GM23338 (cell line): ENCODE measurements at regions not wholly inside any gene's neighbourhood (a gene's known extent, or its start where the extent isn't known, plus 50 kb on each side); places are given as distances from the start of the nearest gene placed in this dataset.

Experiments
- CREB1 ChIP-seq: fragments of 250-450 bp; sonication (Bioruptor Pico); IDR thresholded peaks from 2 replicates; pipeline ENCODE4 v1.5.0; 2020; ENCODE audit warnings: low read depth, mild to moderate bottlenecking, moderate library complexity
- ETS1 ChIP-seq: IDR thresholded peaks from 2 replicates; pipeline ENCODE4 v1.6.1; 2016; ENCODE audit warnings: antibody characterized with exemption
- EZH2 ChIP-seq: fragments of 200-600 bp; sonication (generic); IDR thresholded peaks from one replicate; pipeline ENCODE4 v1.8.0; 2017; ENCODE audit warnings: antibody characterized with exemption, mild to moderate bottlenecking, low read depth; ENCODE audit not compliant: unreplicated experiment
- EZH2phosphoT487 ChIP-seq: fragments of 200-600 bp; sonication (generic); IDR thresholded peaks from one replicate; pipeline ENCODE4 v1.8.1; 2018; ENCODE audit warnings: antibody characterized with exemption; ENCODE audit not compliant: unreplicated experiment
- JUNB ChIP-seq: IDR thresholded peaks from one replicate; pipeline ENCODE4 v1.6.1; 2016; ENCODE audit warnings: antibody characterized with exemption; ENCODE audit not compliant: unreplicated experiment
- POLR2AphosphoS5 ChIP-seq: IDR thresholded peaks from 2 replicates; pipeline ENCODE4 v1.6.1; 2016; ENCODE audit warnings: antibody characterized with exemption, low read depth
- STAT1 ChIP-seq: IDR thresholded peaks from one replicate; pipeline ENCODE4 v1.6.1; 2016; ENCODE audit warnings: antibody characterized with exemption; ENCODE audit not compliant: unreplicated experiment
- ZNF331 ChIP-seq: fragments of 250-450 bp; sonication (Bioruptor Pico); IDR thresholded peaks from 2 replicates; pipeline ENCODE4 v1.5.0; 2020; ENCODE audit warnings: low read depth, mild to moderate bottlenecking, moderate library complexity
- TF ChIP-seq, protein P1 (sequence below), 2 experiments: fragments of 200-600 bp in 1 of 2; sonication (generic) in 1 of 2; conservative IDR thresholded peaks; 2 replicates each; pipeline versions ENCODE4 v1.5.1 to v1.6.1; 2016 to 2017; ENCODE audit warnings: antibody characterized with exemption in 2 of 2, low read depth in 2 of 2, mild to moderate bottlenecking in 2 of 2, moderate library complexity in 1 of 2
- TF ChIP-seq, protein P2 (sequence below): IDR thresholded peaks from one replicate; pipeline ENCODE4 v1.6.1; 2018; ENCODE audit warnings: antibody characterized with exemption; ENCODE audit not compliant: unreplicated experiment

DNA sequence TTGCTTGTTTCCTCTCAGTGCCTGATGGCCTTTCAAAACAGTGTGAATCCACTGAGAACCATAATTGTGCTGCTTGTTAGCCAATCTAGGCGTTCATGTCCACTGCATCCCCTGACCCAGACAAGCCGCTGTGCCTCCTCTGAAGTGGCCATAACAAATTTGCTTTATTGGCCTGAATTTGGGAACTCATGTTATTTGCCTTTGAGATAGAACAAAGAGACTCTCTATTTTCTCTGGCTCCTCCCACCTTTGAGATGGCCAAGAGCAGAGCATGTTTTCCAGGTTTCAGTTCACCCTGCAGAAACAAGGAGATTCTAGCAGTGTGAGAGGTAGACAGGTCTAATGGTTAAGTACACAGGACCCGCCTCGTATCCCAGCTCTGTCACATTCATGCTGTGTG lies 723.9 kb downstream of the MED13L start:
- TF ChIP-seq EZH2 (no peak), CREB1 (CRISPR knock-in tag) (no peak), STAT1 (no peak), ZNF331 (no peak), EZH2phosphoT487 (no peak), POLR2AphosphoS5 (no peak), JUNB (no peak), ETS1 (no peak)
- TF ChIP-seq, protein P1, sequence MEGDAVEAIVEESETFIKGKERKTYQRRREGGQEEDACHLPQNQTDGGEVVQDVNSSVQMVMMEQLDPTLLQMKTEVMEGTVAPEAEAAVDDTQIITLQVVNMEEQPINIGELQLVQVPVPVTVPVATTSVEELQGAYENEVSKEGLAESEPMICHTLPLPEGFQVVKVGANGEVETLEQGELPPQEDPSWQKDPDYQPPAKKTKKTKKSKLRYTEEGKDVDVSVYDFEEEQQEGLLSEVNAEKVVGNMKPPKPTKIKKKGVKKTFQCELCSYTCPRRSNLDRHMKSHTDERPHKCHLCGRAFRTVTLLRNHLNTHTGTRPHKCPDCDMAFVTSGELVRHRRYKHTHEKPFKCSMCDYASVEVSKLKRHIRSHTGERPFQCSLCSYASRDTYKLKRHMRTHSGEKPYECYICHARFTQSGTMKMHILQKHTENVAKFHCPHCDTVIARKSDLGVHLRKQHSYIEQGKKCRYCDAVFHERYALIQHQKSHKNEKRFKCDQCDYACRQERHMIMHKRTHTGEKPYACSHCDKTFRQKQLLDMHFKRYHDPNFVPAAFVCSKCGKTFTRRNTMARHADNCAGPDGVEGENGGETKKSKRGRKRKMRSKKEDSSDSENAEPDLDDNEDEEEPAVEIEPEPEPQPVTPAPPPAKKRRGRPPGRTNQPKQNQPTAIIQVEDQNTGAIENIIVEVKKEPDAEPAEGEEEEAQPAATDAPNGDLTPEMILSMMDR (conservative IDR thresholded peaks at IDR 0.05; ENCODE audit: low read depth in 2 of 2), result no peak
- TF ChIP-seq, protein P2, sequence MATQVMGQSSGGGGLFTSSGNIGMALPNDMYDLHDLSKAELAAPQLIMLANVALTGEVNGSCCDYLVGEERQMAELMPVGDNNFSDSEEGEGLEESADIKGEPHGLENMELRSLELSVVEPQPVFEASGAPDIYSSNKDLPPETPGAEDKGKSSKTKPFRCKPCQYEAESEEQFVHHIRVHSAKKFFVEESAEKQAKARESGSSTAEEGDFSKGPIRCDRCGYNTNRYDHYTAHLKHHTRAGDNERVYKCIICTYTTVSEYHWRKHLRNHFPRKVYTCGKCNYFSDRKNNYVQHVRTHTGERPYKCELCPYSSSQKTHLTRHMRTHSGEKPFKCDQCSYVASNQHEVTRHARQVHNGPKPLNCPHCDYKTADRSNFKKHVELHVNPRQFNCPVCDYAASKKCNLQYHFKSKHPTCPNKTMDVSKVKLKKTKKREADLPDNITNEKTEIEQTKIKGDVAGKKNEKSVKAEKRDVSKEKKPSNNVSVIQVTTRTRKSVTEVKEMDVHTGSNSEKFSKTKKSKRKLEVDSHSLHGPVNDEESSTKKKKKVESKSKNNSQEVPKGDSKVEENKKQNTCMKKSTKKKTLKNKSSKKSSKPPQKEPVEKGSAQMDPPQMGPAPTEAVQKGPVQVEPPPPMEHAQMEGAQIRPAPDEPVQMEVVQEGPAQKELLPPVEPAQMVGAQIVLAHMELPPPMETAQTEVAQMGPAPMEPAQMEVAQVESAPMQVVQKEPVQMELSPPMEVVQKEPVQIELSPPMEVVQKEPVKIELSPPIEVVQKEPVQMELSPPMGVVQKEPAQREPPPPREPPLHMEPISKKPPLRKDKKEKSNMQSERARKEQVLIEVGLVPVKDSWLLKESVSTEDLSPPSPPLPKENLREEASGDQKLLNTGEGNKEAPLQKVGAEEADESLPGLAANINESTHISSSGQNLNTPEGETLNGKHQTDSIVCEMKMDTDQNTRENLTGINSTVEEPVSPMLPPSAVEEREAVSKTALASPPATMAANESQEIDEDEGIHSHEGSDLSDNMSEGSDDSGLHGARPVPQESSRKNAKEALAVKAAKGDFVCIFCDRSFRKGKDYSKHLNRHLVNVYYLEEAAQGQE, result no peak
